ENCODE measurements at regions not wholly inside any gene's neighbourhood (a gene's known extent, or its start where the extent isn't known, plus 50 kb on each side); places are given as distances from the start of the nearest gene placed in this dataset.

DNA sequence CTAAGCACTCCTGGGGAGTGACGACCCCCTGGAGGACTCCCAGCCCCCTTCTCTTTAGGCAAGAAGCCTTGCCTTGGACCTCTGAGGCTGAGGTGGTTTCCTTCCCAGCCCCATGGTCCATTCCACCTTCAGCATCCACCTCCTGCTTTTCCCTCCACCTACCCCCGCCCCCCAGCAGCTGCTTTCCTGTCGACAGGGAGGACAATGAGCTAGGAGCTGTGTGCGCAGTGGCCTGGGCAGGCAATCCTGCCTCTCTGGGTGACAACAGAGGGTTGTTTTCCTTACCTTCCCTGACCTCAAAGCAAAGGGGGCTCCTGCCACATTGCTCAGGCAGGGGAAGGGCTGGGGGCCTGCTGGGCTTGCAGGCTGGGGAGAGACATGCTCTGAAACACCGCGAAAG is 123.5 kb downstream of the BCOR start:
- DNase-seq: no peak

DNA sequence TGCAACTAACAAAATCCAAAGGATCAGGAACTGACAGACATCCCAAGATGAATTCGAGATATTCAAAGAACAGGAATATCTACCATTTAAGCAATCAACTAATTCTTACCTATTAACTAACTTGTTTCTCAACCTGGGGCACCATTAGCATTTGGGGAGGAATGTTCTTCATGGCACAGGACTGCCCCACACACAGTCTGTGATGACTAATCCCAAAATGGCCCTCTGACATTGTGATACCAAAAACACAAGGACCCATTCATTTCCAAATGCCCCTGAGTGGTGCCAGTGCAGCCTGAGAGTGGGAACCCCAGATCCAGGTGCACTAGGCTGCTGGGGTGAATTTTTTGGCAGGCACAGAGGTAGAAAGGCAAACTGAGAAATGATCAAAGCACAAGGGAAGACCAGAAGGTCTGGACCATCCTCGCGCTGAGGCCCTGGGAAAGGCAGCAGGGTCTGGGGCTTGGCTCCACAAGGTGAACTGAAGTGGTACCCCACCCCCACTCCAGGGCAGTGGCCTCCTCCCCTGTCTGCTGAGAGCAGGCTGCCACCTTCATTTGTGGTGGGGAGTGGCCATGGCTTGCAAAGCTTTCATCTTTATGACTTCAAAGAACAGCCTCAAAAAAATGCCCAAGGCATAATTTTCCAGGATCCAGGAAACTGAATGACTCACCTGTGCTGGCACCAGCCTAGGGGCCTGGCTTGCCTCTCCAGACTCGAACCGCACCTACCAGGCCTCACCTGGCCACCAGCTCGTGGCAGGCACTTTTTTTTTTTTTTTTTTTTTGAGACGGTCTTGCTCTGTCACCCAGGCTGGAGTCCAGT is 122.4 kb downstream of the BCOR start:
- no peak for DNase-seq

- DNase-seq: no peak
Measured at GRCh38 chrX:39981946-39982345, 115.8 kb downstream of the BCOR start.

- DNase-seq: no peak
Measured at GRCh38 chrX:39982948-39983347, 114.8 kb downstream of the BCOR start.

DNA sequence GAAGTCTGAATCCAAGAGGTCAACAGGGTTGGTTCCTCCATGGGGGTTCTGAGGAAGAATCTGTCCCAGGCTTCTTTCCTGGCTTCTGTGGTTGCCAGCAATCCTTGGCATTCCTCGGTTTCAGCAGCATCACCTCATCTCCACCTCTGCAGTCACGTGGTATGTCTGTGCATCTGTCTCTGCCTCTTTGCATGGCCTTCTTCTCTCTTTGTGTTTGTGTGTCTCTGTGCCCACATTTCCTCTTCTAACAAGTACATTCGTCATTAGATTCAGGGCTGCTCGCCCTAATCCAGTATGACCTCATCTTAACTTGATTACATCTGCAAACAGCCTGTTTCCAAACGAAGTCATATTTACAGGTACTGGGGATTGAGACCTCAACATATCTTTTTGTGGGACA is 114.0 kb downstream of the BCOR start:
- DNase-seq: no peak

GRCh38 chrX:39984191-39984956 is 113.4 kb downstream of the BCOR start:
- DNase-seq: no peak

DNA sequence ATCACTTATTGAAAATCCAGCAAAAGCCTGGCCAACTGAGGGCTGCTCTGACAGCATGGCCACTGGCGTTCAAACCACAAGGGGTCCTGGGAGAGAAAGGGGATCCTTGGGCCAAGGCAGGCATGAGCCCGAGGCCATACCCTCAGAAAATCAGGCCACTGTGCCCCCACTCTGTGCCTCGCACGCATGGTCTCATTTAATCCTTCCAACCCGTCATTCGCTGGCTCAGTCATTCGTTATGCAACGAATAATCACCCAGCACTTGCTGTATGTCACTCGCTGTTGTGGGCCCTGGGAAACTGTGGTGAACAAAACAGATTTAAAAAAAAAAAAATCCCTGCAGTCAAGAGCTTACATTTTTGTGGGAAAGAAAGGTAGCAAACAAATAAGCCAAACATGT is 112.7 kb downstream of the BCOR start:
- DNase-seq: no peak

- no peak for DNase-seq
Measured at GRCh38 chrX:39985551-39985950, 112.2 kb downstream of the BCOR start.

DNA sequence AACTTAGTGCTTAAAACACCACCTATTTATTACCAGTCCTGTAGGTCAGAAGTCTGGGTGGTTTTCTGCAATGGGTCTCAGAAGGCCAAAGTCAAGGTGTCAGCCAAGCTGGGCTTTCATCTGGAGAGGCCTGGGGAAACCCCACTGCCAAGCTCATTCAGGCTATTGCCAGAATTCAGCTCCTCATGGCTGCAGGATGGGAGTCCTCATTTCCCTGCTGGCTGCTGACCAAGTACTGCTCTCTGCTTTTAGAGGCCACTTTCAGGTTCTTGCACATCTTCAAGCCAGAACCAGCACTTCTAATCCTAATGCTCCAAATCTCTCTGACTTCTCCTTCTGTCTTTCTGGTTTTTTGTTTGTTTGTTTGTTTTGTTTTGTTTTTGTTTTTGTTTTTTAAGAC is 109.3 kb downstream of the BCOR start:
- no peak for DNase-seq

GRCh38 chrX:39990388-39990787 is 107.4 kb downstream of the BCOR start:
- no peak for DNase-seq

- DNase-seq: no peak
Measured at GRCh38 chrX:39992300-39992699, 105.5 kb downstream of the BCOR start.

DNA sequence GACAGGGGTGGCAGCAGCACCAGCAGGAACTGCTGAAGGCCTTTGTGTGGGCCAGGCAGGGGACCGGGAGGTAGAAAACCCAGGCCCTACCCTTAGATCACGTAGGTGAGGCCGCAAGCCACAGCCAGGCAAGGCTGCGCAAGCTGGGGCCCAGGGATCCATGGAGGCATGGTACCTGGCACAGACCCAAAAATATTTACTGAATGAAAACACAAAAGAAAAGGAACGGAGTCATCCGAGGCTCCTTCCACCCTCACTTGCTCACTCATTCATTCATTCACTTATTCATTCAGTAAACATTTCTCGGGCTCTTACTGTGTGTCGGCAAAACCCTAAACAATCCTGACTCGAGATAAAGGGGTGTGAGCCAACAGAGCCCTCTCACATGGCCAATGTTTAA is 102.3 kb downstream of the BCOR start:
- DNase-seq: no peak

DNA sequence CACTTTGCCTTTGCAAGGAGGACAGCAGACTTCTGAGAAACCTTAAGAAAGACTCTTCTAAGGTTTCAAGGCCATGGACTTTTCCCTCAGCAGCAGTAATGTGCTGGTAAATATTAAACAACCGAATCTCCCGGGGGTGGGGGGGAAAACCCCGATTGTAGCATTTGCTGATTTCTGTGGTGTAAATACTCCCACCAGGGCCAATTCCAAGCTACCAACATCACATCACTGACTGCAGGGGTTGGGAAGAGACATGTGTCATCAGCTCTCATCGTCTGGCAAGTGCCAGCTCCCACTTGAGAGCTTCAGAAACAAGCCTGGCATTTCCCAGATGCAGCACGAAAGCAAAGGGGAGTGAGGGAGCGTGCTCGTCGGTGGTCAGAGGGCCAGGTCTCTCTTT is 101.2 kb downstream of the BCOR start:
- no peak for DNase-seq

- no peak for DNase-seq
Measured at GRCh38 chrX:39998636-39999406, 98.9 kb downstream of the BCOR start.
